RWPE2 (cell line): ENCODE measurements at regions not wholly inside any gene's neighbourhood (a gene's known extent, or its start where the extent isn't known, plus 50 kb on each side); places are given as distances from the start of the nearest gene placed in this dataset.
A peak's percentile ranks its signal among the peaks of the same experiment; 100 is the strongest.
"Not testable (repeated sequence)": the region's sequence is repeated elsewhere in the genome, so short reads cannot be mapped to it uniquely, and the experiment has no call there.

Experiments used
- ATAC-seq: fragments of 200-7000 bp; cut with Tn5 transposase; 3 replicates; pipeline ENCODE4 v1.9.1; 2021; ENCODE audit warnings: low read depth
- DNase-seq: peaks from one replicate; pipeline ENCODE4 v3.0.0-alpha.2; 2020; ENCODE audit warnings: low spot score
- H3K27ac ChIP-seq: fragments of 450-650 bp; 2 replicates; pipeline ENCODE4 v1.5.1; 2017; ENCODE audit warnings: mild to moderate bottlenecking; ENCODE audit not compliant: poor library complexity, severe bottlenecking
- H3K27me3 ChIP-seq: fragments of 250-450 bp; sonication (Bioruptor Pico); 2 replicates; pipeline ENCODE4 v1.5.1; 2021; ENCODE audit warnings: mild to moderate bottlenecking, moderate library complexity; ENCODE audit not compliant: insufficient read depth, poor library complexity, severe bottlenecking
- H3K36me3 ChIP-seq: fragments of 250-450 bp; sonication (Bioruptor Pico); 2 replicates; pipeline ENCODE4 v1.5.1; 2020; ENCODE audit warnings: low read depth, mild to moderate bottlenecking, moderate library complexity
- H3K4me1 ChIP-seq: fragments of 250-450 bp; sonication (Bioruptor Pico); 2 replicates; pipeline ENCODE4 v1.5.1; 2021; ENCODE audit warnings: mild to moderate bottlenecking, moderate library complexity; ENCODE audit not compliant: insufficient read depth, poor library complexity, severe bottlenecking
- H3K4me3 ChIP-seq: fragments of 250-450 bp; sonication (Bioruptor Pico); 2 replicates; pipeline ENCODE4 v1.5.1; 2021; ENCODE audit warnings: mild to moderate bottlenecking, moderate library complexity; ENCODE audit not compliant: severe bottlenecking
- H3K9me3 ChIP-seq: fragments of 250-450 bp; sonication (Bioruptor Pico); 2 replicates; pipeline ENCODE4 v1.5.1; 2021; ENCODE audit warnings: mild to moderate bottlenecking, moderate library complexity; ENCODE audit not compliant: severe bottlenecking

GRCh38 chr2:89876445-89876844 is 1185.0 kb downstream of the RPIA start:
- ATAC-seq, H3K4me1 ChIP-seq, H3K9me3 ChIP-seq, H3K27ac ChIP-seq, H3K4me3 ChIP-seq, H3K27me3 ChIP-seq, DNase-seq, H3K36me3 ChIP-seq: not testable (repeated sequence)

- H3K27ac ChIP-seq, H3K4me1 ChIP-seq, ATAC-seq, H3K9me3 ChIP-seq, H3K36me3 ChIP-seq, H3K4me3 ChIP-seq, H3K27me3 ChIP-seq, DNase-seq: not testable (repeated sequence)
These were observed 1185.4 kb downstream of the RPIA start for GRCh38 chr2:89876878-89877277.

- not testable (repeated sequence) for H3K4me3 ChIP-seq, H3K27ac ChIP-seq, H3K27me3 ChIP-seq, DNase-seq, H3K9me3 ChIP-seq, H3K36me3 ChIP-seq, H3K4me1 ChIP-seq
- peak; percentile 51; the same call in 1 of the 3 replicates for ATAC-seq
These were observed 1191.4 kb downstream of the RPIA start for GRCh38 chr2:89882880-89883279.

- not testable (repeated sequence) for H3K4me3 ChIP-seq, H3K36me3 ChIP-seq, H3K9me3 ChIP-seq, H3K27me3 ChIP-seq, H3K27ac ChIP-seq, DNase-seq, H3K4me1 ChIP-seq, ATAC-seq
These were observed 1192.2 kb downstream of the RPIA start for GRCh38 chr2:89883624-89884023.

- not testable (repeated sequence) for H3K27me3 ChIP-seq, ATAC-seq, H3K9me3 ChIP-seq, H3K4me3 ChIP-seq, H3K4me1 ChIP-seq, DNase-seq, H3K27ac ChIP-seq, H3K36me3 ChIP-seq
These were observed 1193.6 kb downstream of the RPIA start for GRCh38 chr2:89885071-89885470.

GRCh38 chr2:89888693-89889092 is 1197.2 kb downstream of the RPIA start:
- not testable (repeated sequence) for DNase-seq, H3K4me1 ChIP-seq, H3K36me3 ChIP-seq, H3K27ac ChIP-seq, H3K9me3 ChIP-seq, ATAC-seq, H3K4me3 ChIP-seq, H3K27me3 ChIP-seq

- H3K27me3 ChIP-seq, DNase-seq, H3K4me1 ChIP-seq, H3K27ac ChIP-seq, H3K4me3 ChIP-seq, H3K9me3 ChIP-seq, H3K36me3 ChIP-seq, ATAC-seq: not testable (repeated sequence)
These were observed 1198.8 kb downstream of the RPIA start for GRCh38 chr2:89890185-89890773.

GRCh38 chr2:89894988-89895387 is 1203.5 kb downstream of the RPIA start:
- DNase-seq, H3K27ac ChIP-seq, H3K9me3 ChIP-seq, ATAC-seq, H3K4me1 ChIP-seq, H3K36me3 ChIP-seq, H3K27me3 ChIP-seq, H3K4me3 ChIP-seq: not testable (repeated sequence)

- H3K27me3 ChIP-seq, H3K27ac ChIP-seq, H3K4me1 ChIP-seq, H3K9me3 ChIP-seq, H3K4me3 ChIP-seq, ATAC-seq, H3K36me3 ChIP-seq, DNase-seq: not testable (repeated sequence)
These were observed 1204.2 kb downstream of the RPIA start for GRCh38 chr2:89895629-89896028.

GRCh38 chr2:89927018-89927417 is 1235.5 kb downstream of the RPIA start:
- H3K4me3 ChIP-seq, H3K9me3 ChIP-seq, H3K27ac ChIP-seq, H3K4me1 ChIP-seq, ATAC-seq, H3K27me3 ChIP-seq, DNase-seq, H3K36me3 ChIP-seq: not testable (repeated sequence)

GRCh38 chr2:89935436-89935835 is 1244.0 kb downstream of the RPIA start:
- not testable (repeated sequence) for H3K27ac ChIP-seq, H3K4me1 ChIP-seq, H3K27me3 ChIP-seq, H3K36me3 ChIP-seq, H3K4me3 ChIP-seq, H3K9me3 ChIP-seq, DNase-seq, ATAC-seq

GRCh38 chr2:89936011-89936410 is 1244.5 kb downstream of the RPIA start:
- H3K4me1 ChIP-seq, H3K4me3 ChIP-seq, H3K9me3 ChIP-seq, H3K36me3 ChIP-seq, DNase-seq, ATAC-seq, H3K27me3 ChIP-seq, H3K27ac ChIP-seq: not testable (repeated sequence)
